ENCODE measurements at regions not wholly inside any gene's neighbourhood (a gene's known extent, or its start where the extent isn't known, plus 50 kb on each side); places are given as distances from the start of the nearest gene placed in this dataset.

- no peak for DNase-seq
These were observed 52.9 kb upstream of the PIK3CG start for GRCh38 chr7:106812027-106812643.

- DNase-seq = no peak
These were observed 51.3 kb upstream of the PIK3CG start for GRCh38 chr7:106813705-106814305.

- no peak for DNase-seq
These were observed 50.2 kb upstream of the PIK3CG start for GRCh38 chr7:106814887-106815286.
